ENCODE measurements at regions not wholly inside any gene's neighbourhood (a gene's known extent, or its start where the extent isn't known, plus 50 kb on each side); places are given as distances from the start of the nearest gene placed in this dataset.

- TF ChIP-seq EZH2 (IDR thresholded peaks at IDR 0.05; ENCODE audit: low read depth, unreplicated experiment) (no peak), CTCF (conservative IDR thresholded peaks at IDR 0.05; ENCODE audit: low read depth in 2 of 2) (no peak), REST (IDR thresholded peaks at IDR 0.05; ENCODE audit: unreplicated experiment) (no peak), POLR2AphosphoS5 (IDR thresholded peaks at IDR 0.05; ENCODE audit: low read depth) (no peak), CREB1 (CRISPR knock-in tag; IDR thresholded peaks at IDR 0.05; ENCODE audit: low read depth) (no peak), NANOG (IDR thresholded peaks at IDR 0.05; ENCODE audit: borderline replicate concordance) (no peak), EZH2phosphoT487 (IDR thresholded peaks at IDR 0.05; ENCODE audit: unreplicated experiment) (no peak), ZNF331 (CRISPR knock-in tag; IDR thresholded peaks at IDR 0.05; ENCODE audit: low read depth) (no peak), JUNB (IDR thresholded peaks at IDR 0.05; ENCODE audit: unreplicated experiment) (no peak), ZNF462 (CRISPR knock-in tag; IDR thresholded peaks at IDR 0.05) (no peak), ETS1 (IDR thresholded peaks at IDR 0.05) (no peak), ZNF114 (CRISPR knock-in tag; IDR thresholded peaks at IDR 0.05) (no peak)
Observed at GRCh38 chr16:60438894-60439293, 1597.3 kb downstream of the CDH8 start.
